MM.1S (cell line): ENCODE measurements at regions not wholly inside any gene's neighbourhood (a gene's known extent, or its start where the extent isn't known, plus 50 kb on each side); places are given as distances from the start of the nearest gene placed in this dataset.

ENCODE experiments used
- EZH2 ChIP-seq: fragments of 300-600 bp; sonication (generic); optimal IDR thresholded peaks from 2 replicates; pipeline ENCODE3; 2017; ENCODE audit warnings: low read depth, mild to moderate bottlenecking, antibody characterized with exemption, low read length, mixed read lengths
- EZH2phosphoT487 ChIP-seq: fragments of 300-600 bp; sonication (generic); IDR thresholded peaks from 2 replicates; pipeline ENCODE4 v1.6.1; 2018; ENCODE audit warnings: antibody characterized with exemption, low read length
- TF ChIP-seq, protein P1 (sequence below): fragments of 300-600 bp; sonication (generic); IDR thresholded peaks from 2 replicates; pipeline ENCODE4 v1.5.1; 2016; ENCODE audit warnings: antibody characterized with exemption, low read length, mixed read lengths

DNA sequence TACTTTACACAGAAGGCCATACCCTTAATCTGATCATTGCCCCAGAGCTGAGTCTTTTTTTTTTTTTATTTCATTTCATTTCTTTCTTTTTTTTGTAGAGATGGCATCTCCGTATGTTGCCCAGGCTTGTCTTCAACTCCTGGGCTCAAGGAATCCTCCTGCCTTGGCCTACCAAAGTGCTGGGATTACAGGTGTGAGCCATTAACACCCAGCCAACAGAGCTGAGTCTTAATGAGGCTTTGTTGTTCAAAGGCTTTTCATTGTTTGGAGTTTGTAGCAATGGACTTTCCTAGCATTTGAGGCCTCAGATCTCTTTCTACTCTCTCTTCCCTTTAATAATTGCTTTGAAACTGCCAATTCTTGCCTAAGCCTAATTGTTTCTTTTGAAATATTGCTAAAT, 176.5 kb upstream of the FBN2 start:
- TF ChIP-seq, protein P1, sequence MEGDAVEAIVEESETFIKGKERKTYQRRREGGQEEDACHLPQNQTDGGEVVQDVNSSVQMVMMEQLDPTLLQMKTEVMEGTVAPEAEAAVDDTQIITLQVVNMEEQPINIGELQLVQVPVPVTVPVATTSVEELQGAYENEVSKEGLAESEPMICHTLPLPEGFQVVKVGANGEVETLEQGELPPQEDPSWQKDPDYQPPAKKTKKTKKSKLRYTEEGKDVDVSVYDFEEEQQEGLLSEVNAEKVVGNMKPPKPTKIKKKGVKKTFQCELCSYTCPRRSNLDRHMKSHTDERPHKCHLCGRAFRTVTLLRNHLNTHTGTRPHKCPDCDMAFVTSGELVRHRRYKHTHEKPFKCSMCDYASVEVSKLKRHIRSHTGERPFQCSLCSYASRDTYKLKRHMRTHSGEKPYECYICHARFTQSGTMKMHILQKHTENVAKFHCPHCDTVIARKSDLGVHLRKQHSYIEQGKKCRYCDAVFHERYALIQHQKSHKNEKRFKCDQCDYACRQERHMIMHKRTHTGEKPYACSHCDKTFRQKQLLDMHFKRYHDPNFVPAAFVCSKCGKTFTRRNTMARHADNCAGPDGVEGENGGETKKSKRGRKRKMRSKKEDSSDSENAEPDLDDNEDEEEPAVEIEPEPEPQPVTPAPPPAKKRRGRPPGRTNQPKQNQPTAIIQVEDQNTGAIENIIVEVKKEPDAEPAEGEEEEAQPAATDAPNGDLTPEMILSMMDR, result no peak
- TF ChIP-seq EZH2 (no peak), EZH2phosphoT487 (no peak)
